Liver (tissue), 8 donors: ENCODE measurements at regions not wholly inside any gene's neighbourhood (a gene's known extent, or its start where the extent isn't known, plus 50 kb on each side); places are given as distances from the start of the nearest gene placed in this dataset.

Source experiments
- DNase-seq: peaks from one replicate; pipeline ENCODE4 v3.0.0-alpha.2; 2017; ENCODE audit warnings: low spot score
- H3K27ac ChIP-seq, 2 donors: one replicate each; pipeline ENCODE4 v1.7.0; 2013; ENCODE audit warnings: inconsistent platforms in 2 of 2, low read length in 2 of 2, control low read depth in 1 of 2, low read depth in 1 of 2, mild to moderate bottlenecking in 1 of 2
- H3K27me3 ChIP-seq, 4 donors: one replicate each; pipeline versions ENCODE4 v1.6.1 to v1.7.0; 2013; ENCODE audit warnings: low read length in 3 of 4, inconsistent platforms in 1 of 4, mild to moderate bottlenecking in 1 of 4, moderate library complexity in 1 of 4; ENCODE audit not compliant: control insufficient read depth in 4 of 4, insufficient read depth in 4 of 4
- H3K36me3 ChIP-seq, 4 donors: one replicate each; pipeline versions ENCODE4 v1.6.1 to v1.7.0; 2013; ENCODE audit warnings: low read length in 3 of 4, mild to moderate bottlenecking in 3 of 4, low read depth in 1 of 4, moderate library complexity in 1 of 4; ENCODE audit not compliant: control insufficient read depth in 4 of 4, insufficient read depth in 3 of 4
- H3K4me1 ChIP-seq, 4 donors: one replicate each; pipeline versions ENCODE4 v1.6.1 to v1.7.0; 2013; ENCODE audit warnings: low read length in 3 of 4, mild to moderate bottlenecking in 3 of 4, moderate library complexity in 1 of 4; ENCODE audit not compliant: control insufficient read depth in 4 of 4, insufficient read depth in 4 of 4
- H3K4me3 ChIP-seq, 3 donors: one replicate each; pipeline versions ENCODE4 v1.6.1 to v1.7.0; 2013; ENCODE audit warnings: low read length in 3 of 3, control low read depth in 1 of 3, low read depth in 1 of 3, mild to moderate bottlenecking in 1 of 3
- H3K9ac ChIP-seq, 2 donors: one replicate each; pipeline ENCODE4 v1.7.0; 2013; ENCODE audit warnings: low read length in 2 of 2, mild to moderate bottlenecking in 2 of 2, moderate library complexity in 2 of 2, control low read depth in 1 of 2, low read depth in 1 of 2
- H3K9me3 ChIP-seq, 4 donors: one replicate each; pipeline versions ENCODE4 v1.6.1 to v1.7.0; 2013; ENCODE audit warnings: low read length in 3 of 4; ENCODE audit not compliant: control insufficient read depth in 4 of 4
- ATF3 ChIP-seq: IDR thresholded peaks from 2 replicates; pipeline ENCODE4 v1.6.1; 2016; ENCODE audit warnings: antibody characterized with exemption
- CTCF ChIP-seq: fragments of 150-350 bp; IDR thresholded peaks from 2 replicates; pipeline ENCODE4 v1.5.1; 2017; ENCODE audit warnings: improper control_type of control experiment, low read depth, low read length; ENCODE audit not compliant: missing input control
- EGR1 ChIP-seq, 2 donors: IDR thresholded peaks; 2 replicates each; pipeline ENCODE4 v1.6.1; 2016 to 2018; ENCODE audit warnings: antibody characterized with exemption in 2 of 2, low read depth in 2 of 2
- FOXA1 ChIP-seq: IDR thresholded peaks from 2 replicates; pipeline ENCODE4 v1.6.1; 2016; ENCODE audit warnings: antibody characterized with exemption
- FOXA2 ChIP-seq: IDR thresholded peaks from 2 replicates; pipeline ENCODE4 v1.6.1; 2016; ENCODE audit warnings: antibody characterized with exemption
- GABPA ChIP-seq, 2 donors: IDR thresholded peaks in 1 of 2; conservative IDR thresholded peaks in 1 of 2; 2 replicates each; pipeline ENCODE4 v1.6.1; 2016; ENCODE audit warnings: antibody characterized with exemption in 2 of 2, mild to moderate bottlenecking in 1 of 2, moderate library complexity in 1 of 2
- HNF4A ChIP-seq, 2 donors: conservative IDR thresholded peaks; 2 replicates each; pipeline ENCODE4 v1.6.1; 2016; ENCODE audit warnings: antibody characterized with exemption in 2 of 2, mild to moderate bottlenecking in 2 of 2
- HNF4G ChIP-seq: IDR thresholded peaks from 2 replicates; pipeline ENCODE4 v1.6.1; 2016; ENCODE audit warnings: antibody characterized with exemption
- JUND ChIP-seq, 2 donors: IDR thresholded peaks; 2 replicates each; pipeline ENCODE4 v1.6.1; 2016; ENCODE audit warnings: antibody characterized with exemption in 2 of 2
- MAX ChIP-seq: IDR thresholded peaks from 2 replicates; pipeline ENCODE4 v1.6.1; 2016; ENCODE audit warnings: antibody characterized with exemption
- NR2F2 ChIP-seq: IDR thresholded peaks from 2 replicates; pipeline ENCODE4 v1.6.1; 2016; ENCODE audit warnings: antibody characterized with exemption
- RAD21 ChIP-seq, 2 donors: IDR thresholded peaks; 2 replicates each; pipeline ENCODE4 v1.6.1; 2016; ENCODE audit warnings: antibody characterized with exemption in 2 of 2, mild to moderate bottlenecking in 2 of 2
- REST ChIP-seq: IDR thresholded peaks from 2 replicates; pipeline ENCODE4 v1.6.1; 2016; ENCODE audit warnings: antibody characterized with exemption, mild to moderate bottlenecking
- RXRA ChIP-seq, 2 donors: IDR thresholded peaks; 2 replicates each; pipeline ENCODE4 v1.6.1; 2017 to 2018; ENCODE audit warnings: antibody characterized with exemption in 2 of 2, mild to moderate bottlenecking in 1 of 2
- SP1 ChIP-seq: IDR thresholded peaks from 2 replicates; pipeline ENCODE4 v1.6.1; 2018; ENCODE audit warnings: antibody characterized with exemption, mild to moderate bottlenecking
- TAF1 ChIP-seq: conservative IDR thresholded peaks from 2 replicates; pipeline ENCODE4 v1.6.1; 2016; ENCODE audit warnings: antibody characterized with exemption, mild to moderate bottlenecking
- YY1 ChIP-seq: IDR thresholded peaks from 2 replicates; pipeline ENCODE4 v1.6.1; 2016; ENCODE audit warnings: antibody characterized with exemption, mild to moderate bottlenecking
- ZBTB33 ChIP-seq: IDR thresholded peaks from 2 replicates; pipeline ENCODE4 v1.6.1; 2016; ENCODE audit warnings: antibody characterized with exemption
- WGBS: extraction: QIAGEN DNeasy Blood & Tissue Kit; methylation state at CpG from one replicate; pipeline ENCODE4 v1.1.7; 2013; 5-methylcytosine and 5-hydroxymethylcytosine counted together
- donor health status: healthy.
- donor health status: healthy.
- donor health status: healthy.
- donor health status: healthy.
- donor health status: healthy.

- WGBS, result 92% methylated on average over 6 of the region's 6 CpGs
- Histone ChIP-seq H3K36me3 (no peaks in the 10 kb centered on the region), H3K27me3 (no peaks in the 10 kb centered on the region), H3K4me1 (peaks cover 0 to 3% (median 1%) of the 10 kb centered on the region in 4 donors), H3K4me3 (no peak overlapping the region), H3K9me3 (no peaks in the 10 kb centered on the region), H3K27ac (no peak overlapping the region), H3K9ac (no peak overlapping the region)
- no peak for TF ChIP-seq YY1
- no peak for TF ChIP-seq NR2F2
- no peak for TF ChIP-seq FOXA1
- TF ChIP-seq SP1, result no peak
- TF ChIP-seq JUND (IDR thresholded peaks at IDR 0.05), result no peak
- TF ChIP-seq RXRA (IDR thresholded peaks at IDR 0.05), result no peak
- no peak for TF ChIP-seq TAF1
- no peak for TF ChIP-seq FOXA2
- TF ChIP-seq GABPA (IDR thresholded peaks at IDR 0.05 in 1 of 2, conservative IDR thresholded peaks at IDR 0.05 in 1 of 2), result no peak
- TF ChIP-seq ATF3, result no peak
- TF ChIP-seq MAX, result no peak
- TF ChIP-seq REST, result no peak
- TF ChIP-seq EGR1 (IDR thresholded peaks at IDR 0.05; ENCODE audit: low read depth in 2 of 2), result no peak
- TF ChIP-seq CTCF, result no peak
- no peak for TF ChIP-seq RAD21 (IDR thresholded peaks at IDR 0.05)
- TF ChIP-seq ZBTB33, result no peak
- TF ChIP-seq HNF4G, result no peak
- no peak for TF ChIP-seq HNF4A (conservative IDR thresholded peaks at IDR 0.05)
- no peak for DNase-seq
These were observed 73.0 kb upstream of the BACH2 start for GRCh38 chr6:90369651-90370050.
